Activated naive CD4-positive, alpha-beta T cell treated with anti-CD3 and anti-CD28 coated beads, Interleukin-2, amount 10 ng/mL, durations not matched to agents 7 days and 5 days (primary cell): ENCODE measurements at regions not wholly inside any gene's neighbourhood (a gene's known extent, or its start where the extent isn't known, plus 50 kb on each side); places are given as distances from the start of the nearest gene placed in this dataset.
"Not testable (repeated sequence)": the region's sequence is repeated elsewhere in the genome, so short reads cannot be mapped to it uniquely, and the experiment has no call there.

Experiments used
- CTCF ChIA-PET: fragments of 350-600 bp; sonication (Branson Sonifier 250); formaldehyde crosslinking; loops from one replicate; lab custom pipeline; 2021; ENCODE audit warnings: antibody characterized with exemption; lab: Charles Lee
- DNase-seq: peaks from one replicate; pipeline ENCODE4 v3.0.0-alpha.2; 2020
- H3K27ac Mint-ChIP-seq: one replicate; pipeline ENCODE4 v1.8.0; 2021; ENCODE audit warnings: mild to moderate bottlenecking, moderate library complexity, mixed read lengths
- H3K27me3 Mint-ChIP-seq: one replicate; pipeline ENCODE4 v1.8.0; 2021; ENCODE audit warnings: mild to moderate bottlenecking, mixed read lengths
- H3K36me3 Mint-ChIP-seq: one replicate; pipeline ENCODE4 v1.8.0; 2021; ENCODE audit warnings: mixed read lengths
- H3K4me1 Mint-ChIP-seq: one replicate; pipeline ENCODE4 v1.8.0; 2021; ENCODE audit warnings: mixed read lengths
- H3K4me3 Mint-ChIP-seq: one replicate; pipeline ENCODE4 v1.8.0; 2021; ENCODE audit warnings: mild to moderate bottlenecking, moderate library complexity, mixed read lengths
- H3K9me3 Mint-ChIP-seq: one replicate; pipeline ENCODE4 v1.8.0; 2021; ENCODE audit warnings: mixed read lengths

DNA sequence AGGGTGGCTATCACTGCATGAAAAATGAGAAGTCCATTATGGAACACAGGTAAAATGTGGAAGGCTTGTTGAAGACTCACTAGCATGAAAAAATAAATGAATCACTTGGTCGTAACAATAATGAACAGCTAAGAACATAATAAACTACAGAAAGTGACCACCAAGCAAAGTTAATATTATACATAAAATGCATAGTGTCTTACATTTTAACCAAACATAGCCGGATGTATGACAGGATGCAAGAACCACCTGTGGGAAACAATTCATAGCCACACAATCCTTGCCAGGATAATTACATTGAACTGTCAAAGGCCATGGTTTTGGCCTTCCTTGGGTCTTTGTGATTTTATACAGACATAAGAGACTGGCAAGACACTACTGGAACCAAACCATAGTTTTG, 81.9 kb upstream of the ATXN3L start:
- CTCF ChIA-PET, result interaction anchor here (0.6 kb wide), 1 partner anchor 22 kb away, joined by 4 read pairs; no protein-coding TSS in a partner anchor
- no peak overlapping the region for H3K27ac Mint-ChIP-seq
- no peaks in the 10 kb centered on the region for H3K27me3 Mint-ChIP-seq
- DNase-seq, result no peak
- no peak overlapping the region for H3K4me3 Mint-ChIP-seq
- H3K4me1 Mint-ChIP-seq, result no peaks in the 10 kb centered on the region
- no peaks in the 10 kb centered on the region for H3K9me3 Mint-ChIP-seq
- no peaks in the 10 kb centered on the region for H3K36me3 Mint-ChIP-seq

DNA sequence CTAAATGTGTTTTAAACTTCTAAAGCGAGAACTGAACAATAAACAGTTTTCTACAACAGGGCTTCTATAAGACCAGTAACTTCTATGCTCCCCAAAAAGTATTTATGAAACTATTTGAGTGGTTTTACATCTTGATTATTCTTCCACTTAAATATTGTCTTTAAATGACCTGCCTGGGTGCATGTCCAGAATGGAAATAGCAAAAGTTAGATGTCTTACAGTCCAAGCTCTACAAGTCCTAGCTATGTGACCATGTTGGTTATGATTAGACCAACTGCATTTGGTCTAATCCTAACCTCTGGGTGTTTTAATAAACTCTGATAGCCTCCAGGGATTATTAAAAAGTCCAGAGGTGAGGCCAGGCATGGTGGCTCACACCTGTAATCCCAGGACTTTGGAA, 79.0 kb upstream of the ATXN3L start:
- H3K4me1 Mint-ChIP-seq, result no peaks in the 10 kb centered on the region
- no peaks in the 10 kb centered on the region for H3K27me3 Mint-ChIP-seq
- CTCF ChIA-PET, result no interaction called here
- H3K9me3 Mint-ChIP-seq, result no peaks in the 10 kb centered on the region
- H3K27ac Mint-ChIP-seq, result no peak overlapping the region
- H3K4me3 Mint-ChIP-seq, result no peak overlapping the region
- no peak for DNase-seq
- no peaks in the 10 kb centered on the region for H3K36me3 Mint-ChIP-seq

DNA sequence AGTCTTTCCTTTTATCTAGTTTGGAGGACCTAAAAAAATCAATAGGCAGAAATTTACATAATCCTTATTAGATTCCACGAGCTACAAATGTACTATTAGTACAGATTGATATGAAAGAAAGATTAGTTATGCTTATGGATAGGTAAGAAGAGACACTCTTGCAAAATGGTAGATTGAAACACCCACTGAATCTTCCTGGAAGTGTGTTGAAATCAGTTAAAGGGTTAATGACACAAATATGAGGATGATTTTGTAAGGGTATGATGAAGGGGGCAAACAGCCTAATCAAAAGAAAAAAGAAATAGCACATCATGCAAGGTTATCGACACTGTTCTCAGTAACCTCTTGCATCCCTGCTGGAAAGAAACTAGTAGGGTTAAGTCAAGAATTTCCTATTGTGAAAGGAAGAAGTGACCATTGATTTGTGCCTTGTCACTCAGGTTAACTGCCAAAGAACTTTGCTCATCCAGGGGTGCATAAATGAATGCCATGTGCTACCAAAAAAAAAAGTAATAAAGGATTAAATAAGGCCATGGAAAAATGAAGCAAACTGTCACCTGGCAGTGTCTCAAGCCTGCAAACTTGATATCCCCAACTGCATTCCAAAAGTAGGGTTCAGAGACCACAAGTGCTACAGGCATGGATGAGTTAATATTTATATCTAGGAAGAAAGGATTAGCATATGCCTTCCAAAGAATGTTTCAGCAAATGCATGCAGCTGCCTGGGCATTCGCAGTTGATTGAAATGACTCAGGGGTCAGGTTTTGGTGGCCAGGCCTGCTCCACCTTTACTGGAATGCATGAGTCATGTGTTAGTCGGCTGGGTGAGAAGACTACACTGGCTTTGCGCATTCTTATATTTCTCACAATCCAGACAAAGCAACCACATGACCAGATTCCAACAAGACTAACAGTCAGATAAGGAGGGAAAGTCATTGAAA, 78.3 kb upstream of the ATXN3L start:
- no peak for DNase-seq
- no peak overlapping the region for H3K4me3 Mint-ChIP-seq
- no peak overlapping the region for H3K27ac Mint-ChIP-seq
- no peaks in the 10 kb centered on the region for H3K9me3 Mint-ChIP-seq
- no peaks in the 10 kb centered on the region for H3K36me3 Mint-ChIP-seq
- no peaks in the 10 kb centered on the region for H3K4me1 Mint-ChIP-seq
- no peaks in the 10 kb centered on the region for H3K27me3 Mint-ChIP-seq
- CTCF ChIA-PET, result no interaction called here

DNA sequence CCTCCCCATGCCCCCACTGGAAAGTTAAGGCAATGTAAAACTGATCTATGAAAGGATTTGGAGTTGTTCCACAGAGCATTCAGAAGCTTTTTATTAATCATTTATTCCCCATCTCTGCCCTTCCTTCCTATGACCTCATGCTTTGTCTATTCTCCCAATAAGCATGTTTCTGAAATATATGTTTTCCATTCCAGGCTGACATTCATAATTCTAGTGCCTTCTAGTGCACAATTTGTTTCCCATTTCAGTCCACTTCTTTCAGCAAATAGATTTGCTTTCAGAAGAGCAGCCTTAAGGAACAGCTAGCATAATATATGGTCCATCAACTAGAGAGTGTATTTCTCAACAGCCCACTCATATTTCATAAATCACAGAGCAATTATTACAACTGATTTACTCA, 77.1 kb upstream of the ATXN3L start:
- Mint-ChIP-seq H3K36me3 (no peaks in the 10 kb centered on the region), H3K27me3 (no peaks in the 10 kb centered on the region), H3K9me3 (no peaks in the 10 kb centered on the region), H3K4me3 (no peak overlapping the region), H3K4me1 (no peaks in the 10 kb centered on the region), H3K27ac (no peak overlapping the region)
- CTCF ChIA-PET, result no interaction called here
- no peak for DNase-seq

DNA sequence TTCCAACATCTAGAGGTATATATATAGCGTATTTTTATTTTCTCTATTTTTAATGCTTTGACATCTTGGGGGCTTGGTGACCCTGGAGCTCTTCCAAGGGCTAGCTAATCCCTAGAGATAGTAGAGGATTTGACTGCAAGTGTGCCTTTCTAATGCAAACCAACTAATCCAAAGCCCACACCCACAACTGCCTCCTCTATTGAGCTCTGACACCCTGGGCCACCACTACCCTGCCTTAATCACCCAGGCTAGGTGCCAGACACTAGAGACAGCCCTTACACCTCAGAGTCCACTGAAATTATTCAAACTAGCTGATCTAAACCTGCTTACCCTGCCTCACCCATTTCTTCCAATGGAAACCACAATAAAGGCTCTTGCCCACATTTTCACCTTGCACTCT, 69.6 kb upstream of the ATXN3L start:
- no peak for DNase-seq
- Mint-ChIP-seq H3K9me3 (peaks cover 2% of the 10 kb centered on the region), H3K27ac (no peak overlapping the region), H3K4me1 (peaks cover 2% of the 10 kb centered on the region), H3K36me3 (no peaks in the 10 kb centered on the region), H3K27me3 (no peaks in the 10 kb centered on the region), H3K4me3 (no peak overlapping the region)
- CTCF ChIA-PET, result no interaction called here

DNA sequence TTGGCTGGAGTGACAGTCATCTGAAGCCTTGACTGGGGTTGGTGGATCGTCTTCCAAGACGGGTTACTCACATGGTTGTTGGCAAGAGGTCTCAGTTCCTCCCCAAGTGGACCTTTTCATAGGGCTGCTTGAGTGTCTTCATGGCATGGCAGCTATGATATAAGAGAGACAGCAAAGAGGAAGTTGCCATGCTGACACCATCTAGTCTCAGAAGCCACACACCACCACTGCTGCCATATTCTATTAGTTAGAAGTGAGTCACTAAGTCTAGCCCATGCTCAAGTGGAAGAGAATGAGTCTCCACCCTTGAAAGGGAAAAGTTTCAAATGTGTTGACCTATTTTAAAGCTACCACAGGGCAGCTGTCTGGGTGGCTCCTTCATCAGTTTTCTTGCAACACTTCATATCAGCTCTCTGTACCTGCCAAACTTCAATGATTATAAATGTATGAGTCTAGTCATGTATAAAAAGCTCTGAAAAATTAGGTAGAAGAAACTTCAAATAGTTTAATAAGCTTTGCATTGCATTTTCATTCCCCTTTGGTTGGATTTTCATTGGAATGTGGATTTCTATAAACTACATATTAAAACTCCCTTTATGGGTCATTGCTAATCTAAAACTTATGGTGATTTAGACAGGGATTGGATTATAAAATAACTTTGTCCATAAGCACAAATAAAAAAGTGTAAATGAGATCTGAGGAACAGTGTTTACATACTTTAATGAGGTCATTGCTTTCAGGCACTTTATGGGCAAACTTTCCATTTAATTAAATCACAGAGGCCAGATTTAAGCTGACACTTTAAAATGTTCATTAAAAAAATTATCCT, 68.0 kb upstream of the ATXN3L start:
- no peaks in the 10 kb centered on the region for H3K27me3 Mint-ChIP-seq
- no peak for DNase-seq
- H3K9me3 Mint-ChIP-seq, result peaks cover 2% of the 10 kb centered on the region
- H3K27ac Mint-ChIP-seq, result no peak overlapping the region
- peaks cover 2% of the 10 kb centered on the region for H3K4me1 Mint-ChIP-seq
- no peak overlapping the region for H3K4me3 Mint-ChIP-seq
- CTCF ChIA-PET, result no interaction called here
- H3K36me3 Mint-ChIP-seq, result no peaks in the 10 kb centered on the region

DNA sequence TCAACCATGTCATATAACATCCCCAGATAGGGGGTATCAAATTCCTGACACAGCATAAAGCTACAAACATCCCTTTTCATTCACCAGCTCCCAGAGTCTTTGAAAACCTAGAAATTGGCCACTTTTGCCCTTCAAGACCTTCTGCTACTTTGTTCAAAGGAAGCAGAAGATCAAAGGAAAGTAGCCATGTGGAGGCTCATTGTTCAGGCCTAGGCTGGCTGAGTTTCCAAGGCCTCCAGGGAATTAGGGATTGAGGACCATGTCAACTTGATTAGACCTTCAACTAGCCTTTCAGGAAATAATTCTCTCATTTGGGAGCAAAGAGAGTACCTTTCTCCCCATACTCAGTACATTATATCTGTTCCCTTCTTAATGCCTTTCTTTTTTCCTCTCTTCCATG, 66.8 kb upstream of the ATXN3L start:
- no peaks in the 10 kb centered on the region for H3K36me3 Mint-ChIP-seq
- CTCF ChIA-PET, result no interaction called here
- H3K4me3 Mint-ChIP-seq, result no peak overlapping the region
- no peak for DNase-seq
- no peak overlapping the region for H3K27ac Mint-ChIP-seq
- peaks cover 2% of the 10 kb centered on the region for H3K9me3 Mint-ChIP-seq
- peaks cover 2% of the 10 kb centered on the region for H3K4me1 Mint-ChIP-seq
- H3K27me3 Mint-ChIP-seq, result no peaks in the 10 kb centered on the region

DNA sequence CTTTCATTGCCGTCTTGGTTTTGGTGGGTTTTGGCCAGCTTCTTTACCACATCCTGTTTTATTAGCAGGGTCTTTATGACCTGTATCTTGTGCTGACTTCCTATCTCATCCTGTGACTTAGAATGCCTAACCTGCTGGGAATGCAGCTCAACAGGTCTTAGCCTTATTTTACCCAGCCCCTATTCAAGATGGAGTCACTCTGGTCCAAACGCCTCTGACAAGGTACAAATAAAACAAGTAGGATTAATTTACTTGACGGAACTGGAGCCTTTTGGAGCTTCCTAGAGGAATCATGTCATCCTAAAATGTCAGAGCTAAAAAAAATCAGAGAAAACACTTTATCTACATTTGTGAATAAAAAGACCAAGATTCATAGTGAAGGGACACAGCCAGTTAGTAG, 66.2 kb upstream of the ATXN3L start:
- DNase-seq, result no peak
- Mint-ChIP-seq H3K27me3 (no peaks in the 10 kb centered on the region), H3K4me1 (peaks cover 2% of the 10 kb centered on the region), H3K27ac (no peak overlapping the region), H3K4me3 (no peak overlapping the region), H3K36me3 (no peaks in the 10 kb centered on the region), H3K9me3 (peaks cover 2% of the 10 kb centered on the region)
- CTCF ChIA-PET, result no interaction called here

DNA sequence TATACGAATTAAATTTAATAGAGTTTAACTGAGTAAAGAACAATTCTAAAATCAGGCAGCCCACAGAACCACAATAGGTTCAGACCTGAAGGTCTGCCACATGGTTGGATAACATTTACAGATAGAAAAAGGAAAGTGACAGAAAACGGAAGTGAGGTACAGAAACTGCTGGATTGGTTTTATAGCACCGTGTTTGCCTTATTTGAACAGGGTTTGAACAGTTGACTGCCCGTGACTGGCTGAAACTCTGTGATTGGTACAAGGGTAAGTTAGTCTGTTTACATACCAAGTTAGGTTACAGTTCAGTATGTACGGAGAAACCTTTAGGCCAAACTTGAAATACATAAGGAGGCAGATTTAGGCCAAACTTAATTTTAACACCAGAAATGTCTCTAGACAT, 64.1 kb upstream of the ATXN3L start:
- DNase-seq, result no peak
- H3K9me3 Mint-ChIP-seq, result no peaks in the 10 kb centered on the region
- no peaks in the 10 kb centered on the region for H3K27me3 Mint-ChIP-seq
- CTCF ChIA-PET, result no interaction called here
- no peak overlapping the region for H3K27ac Mint-ChIP-seq
- H3K4me1 Mint-ChIP-seq, result peaks cover 2% of the 10 kb centered on the region
- H3K36me3 Mint-ChIP-seq, result no peaks in the 10 kb centered on the region
- no peak overlapping the region for H3K4me3 Mint-ChIP-seq

DNA sequence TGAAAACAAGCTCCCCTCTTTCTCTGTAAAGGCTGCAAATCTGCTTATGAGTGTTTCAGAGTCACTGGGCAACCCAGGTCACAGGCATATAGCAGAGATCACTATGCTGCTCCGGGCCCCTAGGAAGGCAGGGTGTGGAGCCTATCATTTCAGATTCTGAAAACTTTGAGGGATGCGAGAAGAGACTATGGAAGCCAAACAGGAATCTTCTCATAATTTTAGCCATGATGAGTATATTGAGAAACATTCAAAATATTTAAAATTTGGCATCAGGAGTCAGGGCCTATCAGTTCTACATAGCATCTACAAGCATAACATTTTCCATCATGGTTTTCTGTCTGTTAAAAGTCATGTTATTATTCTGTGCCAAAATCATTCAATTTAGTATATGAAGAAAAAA, 61.7 kb upstream of the ATXN3L start:
- H3K27me3 Mint-ChIP-seq, result no peaks in the 10 kb centered on the region
- H3K36me3 Mint-ChIP-seq, result no peaks in the 10 kb centered on the region
- DNase-seq, result no peak
- H3K4me3 Mint-ChIP-seq, result no peak overlapping the region
- H3K27ac Mint-ChIP-seq, result no peak overlapping the region
- H3K4me1 Mint-ChIP-seq, result no peaks in the 10 kb centered on the region
- H3K9me3 Mint-ChIP-seq, result no peaks in the 10 kb centered on the region
- CTCF ChIA-PET, result no interaction called here

DNA sequence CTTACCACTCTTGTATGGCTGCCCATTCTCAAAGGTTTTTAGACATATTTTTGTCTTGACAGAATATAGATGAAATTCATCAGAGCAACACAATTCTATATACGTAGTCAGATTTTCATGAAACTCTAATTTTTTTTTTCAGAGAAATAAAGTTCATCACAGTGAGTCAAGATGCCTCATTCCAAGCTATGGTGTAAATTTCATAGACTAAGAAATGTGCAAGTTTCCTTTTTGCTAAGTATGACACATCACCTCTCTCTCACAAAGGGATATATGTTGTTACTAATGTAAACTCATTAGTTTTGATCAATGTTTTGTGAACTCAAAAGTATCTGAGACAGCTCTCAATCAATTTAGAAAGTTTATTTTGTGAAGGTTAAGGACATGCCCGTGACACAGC, 60.4 kb upstream of the ATXN3L start:
- Mint-ChIP-seq H3K27ac (no peak overlapping the region), H3K9me3 (no peaks in the 10 kb centered on the region), H3K27me3 (no peaks in the 10 kb centered on the region), H3K36me3 (no peaks in the 10 kb centered on the region), H3K4me1 (no peaks in the 10 kb centered on the region), H3K4me3 (no peak overlapping the region)
- no peak for DNase-seq
- CTCF ChIA-PET, result no interaction called here

DNA sequence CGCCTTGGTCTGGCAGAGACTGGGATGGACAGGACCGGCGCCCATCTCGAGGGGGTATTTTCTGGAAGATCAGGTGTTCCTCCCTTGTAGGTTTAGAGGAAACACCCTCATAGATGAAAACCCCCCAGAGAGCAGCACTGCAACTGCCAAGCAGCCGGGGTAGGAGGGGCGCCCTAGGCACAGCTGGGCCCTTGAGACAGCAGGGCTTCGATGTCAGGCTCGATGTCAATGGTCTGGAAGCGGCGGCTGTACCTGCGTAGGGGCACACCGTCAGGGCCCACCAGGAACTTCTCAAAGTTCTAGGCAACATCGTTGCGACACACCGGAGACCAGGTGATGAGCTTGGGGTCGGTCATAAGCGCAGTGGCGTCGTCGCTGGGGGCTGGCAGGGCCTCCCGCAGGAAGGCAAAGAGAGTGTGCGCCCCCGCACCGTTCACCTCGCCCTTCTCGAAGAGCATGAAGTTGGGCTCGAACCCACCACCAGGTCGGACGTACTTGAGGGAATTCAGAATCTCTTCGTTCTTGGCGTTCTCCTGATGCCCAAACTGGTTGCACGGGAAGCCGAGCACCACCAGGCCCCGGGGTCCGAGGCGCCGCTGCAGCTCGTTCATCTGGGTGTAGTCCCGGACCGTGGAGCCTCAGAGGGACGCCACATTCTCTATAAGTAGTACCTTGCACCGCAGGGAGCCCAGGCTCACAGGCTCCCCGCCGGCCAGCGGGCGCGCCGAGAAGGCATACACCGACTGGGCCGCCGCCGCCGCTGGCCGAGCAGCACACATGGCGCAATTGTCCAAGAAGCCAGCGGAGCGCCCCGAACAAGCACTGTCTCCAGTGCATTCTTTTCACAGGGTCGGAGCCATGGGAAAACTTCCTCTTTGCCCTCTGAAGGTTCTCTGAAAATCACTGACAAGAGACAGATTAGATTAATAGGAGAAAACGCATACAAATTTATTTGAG, 59.0 kb upstream of the ATXN3L start:
- H3K27me3 Mint-ChIP-seq, CTCF ChIA-PET, DNase-seq, H3K36me3 Mint-ChIP-seq, H3K27ac Mint-ChIP-seq, H3K4me3 Mint-ChIP-seq, H3K9me3 Mint-ChIP-seq, H3K4me1 Mint-ChIP-seq: not testable (repeated sequence)

DNA sequence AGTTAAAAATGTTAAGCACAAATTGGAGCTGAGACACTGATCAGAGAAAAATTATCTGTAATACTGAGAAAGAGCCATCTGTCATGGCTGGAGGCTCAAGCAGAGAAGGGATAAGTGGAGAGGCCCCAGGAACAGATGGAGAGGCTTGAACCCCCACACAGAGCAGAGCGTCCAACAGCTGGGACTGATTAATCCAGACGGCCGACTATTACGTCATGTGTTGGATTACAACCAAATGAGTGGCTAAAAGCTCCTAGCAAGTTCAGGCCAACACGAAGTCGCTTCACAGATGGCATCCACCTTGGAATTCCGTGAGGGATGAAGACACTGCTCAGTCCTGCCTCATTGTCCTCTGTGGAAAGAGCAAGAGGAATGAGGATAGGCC, 57.7 kb upstream of the ATXN3L start:
- Mint-ChIP-seq H3K27ac (no peak overlapping the region), H3K9me3 (no peaks in the 10 kb centered on the region), H3K4me3 (no peak overlapping the region), H3K4me1 (no peaks in the 10 kb centered on the region), H3K27me3 (no peaks in the 10 kb centered on the region), H3K36me3 (no peaks in the 10 kb centered on the region)
- CTCF ChIA-PET, result no interaction called here
- no peak for DNase-seq
